GM12891 (cell line): ENCODE measurements at regions not wholly inside any gene's neighbourhood (a gene's known extent, or its start where the extent isn't known, plus 50 kb on each side); places are given as distances from the start of the nearest gene placed in this dataset.

Experiments
- POLR2A ChIP-seq: IDR thresholded peaks from 2 replicates; pipeline ENCODE4 v1.6.1; 2011; ENCODE audit warnings: low read depth, low read length, control low read depth
- TAF1 ChIP-seq: IDR thresholded peaks from 2 replicates; pipeline ENCODE4 v1.6.1; 2011; ENCODE audit warnings: low read depth, low read length, control low read depth

GRCh38 chr6:149170564-149171452 lies 146.7 kb upstream of the TAB2 start:
- TF ChIP-seq POLR2A: no peak
- TF ChIP-seq TAF1: no peak
